NOMO-1 treated with dmso at 0.1 percent for 144 hours (cell line): ENCODE measurements at regions not wholly inside any gene's neighbourhood (a gene's known extent, or its start where the extent isn't known, plus 50 kb on each side); places are given as distances from the start of the nearest gene placed in this dataset.

Experiments used
- DNase-seq: peaks from one replicate; lab custom pipeline; 2025; ENCODE audit not compliant: unreplicated experiment; lab: John Stamatoyannopoulos, UW

- no peak for DNase-seq
These were observed 247.5 kb downstream of the MBNL1 start for GRCh38 chr3:152516216-152516615.

GRCh38 chr3:152517502-152517901 is 248.8 kb downstream of the MBNL1 start:
- no peak for DNase-seq

- no peak for DNase-seq
These were observed 249.6 kb downstream of the MBNL1 start for GRCh38 chr3:152518346-152518745.

- no peak for DNase-seq
These were observed 250.6 kb downstream of the MBNL1 start for GRCh38 chr3:152519376-152519775.

GRCh38 chr3:152522036-152522435 is 253.3 kb downstream of the MBNL1 start:
- no peak for DNase-seq

- peak; percentile 42 for DNase-seq
These were observed 255.7 kb downstream of the MBNL1 start for GRCh38 chr3:152524198-152525140.

GRCh38 chr3:152531717-152532116 is 263.0 kb downstream of the MBNL1 start:
- no peak for DNase-seq

- DNase-seq = no peak
These were observed 269.8 kb downstream of the MBNL1 start for GRCh38 chr3:152538518-152538917.

GRCh38 chr3:152539191-152539764 is 270.5 kb downstream of the MBNL1 start:
- no peak for DNase-seq

GRCh38 chr3:152540120-152540519 is 271.4 kb downstream of the MBNL1 start:
- DNase-seq = no peak

GRCh38 chr3:152547153-152547552 is 278.4 kb downstream of the MBNL1 start:
- no peak for DNase-seq

- no peak for DNase-seq
These were observed 280.5 kb downstream of the MBNL1 start for GRCh38 chr3:152549263-152549662.

GRCh38 chr3:152550284-152550683 is 281.6 kb downstream of the MBNL1 start:
- DNase-seq = no peak

GRCh38 chr3:152554980-152555379 is 280.0 kb upstream of the P2RY1 start:
- DNase-seq = no peak

- DNase-seq = no peak
These were observed 279.2 kb upstream of the P2RY1 start for GRCh38 chr3:152555666-152556291.

- no peak for DNase-seq
These were observed 278.1 kb upstream of the P2RY1 start for GRCh38 chr3:152556731-152557254.

GRCh38 chr3:152557302-152557999 is 277.5 kb upstream of the P2RY1 start:
- no peak for DNase-seq

GRCh38 chr3:152558386-152558785 is 276.5 kb upstream of the P2RY1 start:
- DNase-seq = no peak

- DNase-seq = no peak
These were observed 275.7 kb upstream of the P2RY1 start for GRCh38 chr3:152559246-152559645.

GRCh38 chr3:152564459-152564858 is 270.5 kb upstream of the P2RY1 start:
- no peak for DNase-seq

GRCh38 chr3:152574461-152575079 is 260.4 kb upstream of the P2RY1 start:
- peak; percentile 56 for DNase-seq
